ENCODE measurements at regions not wholly inside any gene's neighbourhood (a gene's known extent, or its start where the extent isn't known, plus 50 kb on each side); places are given as distances from the start of the nearest gene placed in this dataset.

- TF ChIP-seq CTCF (IDR thresholded peaks at IDR 0.05) = no peak
- no peaks in the 10 kb centered on the region for H3K27me3 ChIP-seq
- H3K4me3 ChIP-seq = no peak overlapping the region
- no peaks in the 10 kb centered on the region for H3K9me3 ChIP-seq
- H3K27ac ChIP-seq = no peak overlapping the region
- no peaks in the 10 kb centered on the region for H3K4me1 ChIP-seq
- no peaks in the 10 kb centered on the region for H3K36me3 ChIP-seq
- intact Hi-C loops (cut with DNase I) = no loop called here
- DNase-seq = no peak
- ATAC-seq = no peak
Measured at GRCh38 chr5:36494841-36495601, 111.4 kb upstream of the SLC1A3 start.

- DNase-seq (no peak), ATAC-seq (no peak)
- no peak overlapping the region for H3K27ac ChIP-seq
- H3K36me3 ChIP-seq = no peaks in the 10 kb centered on the region
- H3K4me3 ChIP-seq = no peak overlapping the region
- H3K27me3 ChIP-seq = no peaks in the 10 kb centered on the region
- intact Hi-C loops (cut with DNase I) = no loop called here
- no peaks in the 10 kb centered on the region for H3K9me3 ChIP-seq
- no peaks in the 10 kb centered on the region for H3K4me1 ChIP-seq
- no peak for TF ChIP-seq CTCF (IDR thresholded peaks at IDR 0.05)
Measured at GRCh38 chr5:36495611-36496010, 110.8 kb upstream of the SLC1A3 start.

- no peak overlapping the region for H3K4me3 ChIP-seq
- H3K9me3 ChIP-seq = no peaks in the 10 kb centered on the region
- intact Hi-C loops (cut with DNase I) = no loop called here
Measured at GRCh38 chr5:36496471-36496870, 109.9 kb upstream of the SLC1A3 start.

GRCh38 chr5:36502608-36503007 lies 103.8 kb upstream of the SLC1A3 start:
- no peak for TF ChIP-seq CTCF (IDR thresholded peaks at IDR 0.05)
- Histone ChIP-seq H3K4me1 (no peaks in the 10 kb centered on the region), H3K27ac (no peak overlapping the region), H3K9me3 (no peaks in the 10 kb centered on the region), H3K36me3 (no peaks in the 10 kb centered on the region), H3K27me3 (no peaks in the 10 kb centered on the region), H3K4me3 (no peak overlapping the region)
- intact Hi-C loops (cut with DNase I) = loop anchor here in 1 of 2 donors (10.0 kb wide), 1 partner anchor 88 kb away; no protein-coding TSS in a partner anchor
- DNase-seq (peak in 1 of 4 donors; percentile 38), ATAC-seq (peak; percentile 81)

More at GRCh38 chr5:36496471-36496870, 109.9 kb upstream of the SLC1A3 start:
- no peaks in the 10 kb centered on the region for H3K27me3 ChIP-seq
- no peak for ATAC-seq
- no peaks in the 10 kb centered on the region for H3K36me3 ChIP-seq
- no peaks in the 10 kb centered on the region for H3K4me1 ChIP-seq
- TF ChIP-seq CTCF (IDR thresholded peaks at IDR 0.05) = no peak
- no peak overlapping the region for H3K27ac ChIP-seq
- no peak for DNase-seq

- no peaks in the 10 kb centered on the region for H3K9me3 ChIP-seq
- ATAC-seq (no peak), DNase-seq (no peak)
- intact Hi-C loops (cut with DNase I) = loop anchor here in 1 of 2 donors (10.0 kb wide), 1 partner anchor 90 kb away; no protein-coding TSS in a partner anchor
- TF ChIP-seq CTCF (IDR thresholded peaks at IDR 0.05) = no peak
- H3K4me1 ChIP-seq = no peaks in the 10 kb centered on the region
- no peak overlapping the region for H3K4me3 ChIP-seq
- H3K27ac ChIP-seq = no peak overlapping the region
- no peaks in the 10 kb centered on the region for H3K27me3 ChIP-seq
- no peaks in the 10 kb centered on the region for H3K36me3 ChIP-seq
Measured at GRCh38 chr5:36505021-36505420, 101.4 kb upstream of the SLC1A3 start.

Data from left lung (tissue), 4 donors.